DOHH2 (cell line): ENCODE measurements at regions not wholly inside any gene's neighbourhood (a gene's known extent, or its start where the extent isn't known, plus 50 kb on each side); places are given as distances from the start of the nearest gene placed in this dataset.
"Not testable (repeated sequence)": the region's sequence is repeated elsewhere in the genome, so short reads cannot be mapped to it uniquely, and the experiment has no call there.

Experiments used
- H3F3A ChIP-seq: fragments of 200-600 bp; sonication (generic), shearing (Covaris generic); 2 replicates; pipeline ENCODE4 v1.6.0; 2016; ENCODE audit warnings: antibody characterized with exemption, mild to moderate bottlenecking; ENCODE audit not compliant: control insufficient read depth, insufficient read depth
- H3K27ac ChIP-seq: fragments of 200-600 bp; sonication (generic); 2 replicates; pipeline ENCODE4 v1.5.1; 2014; ENCODE audit warnings: low read depth, mild to moderate bottlenecking, low read length, moderate library complexity
- H3K27me3 ChIP-seq: fragments of 200-600 bp; sonication (generic); 2 replicates; pipeline ENCODE4 v1.6.1; 2014; ENCODE audit warnings: mild to moderate bottlenecking, low read length, mixed read lengths; ENCODE audit not compliant: control insufficient read depth
- H3K36me3 ChIP-seq: fragments of 200-600 bp; sonication (generic); 2 replicates; pipeline ENCODE4 v1.6.1; 2014; ENCODE audit warnings: mild to moderate bottlenecking, low read length, moderate library complexity, mixed read lengths; ENCODE audit not compliant: control insufficient read depth
- H3K4me1 ChIP-seq: fragments of 200-600 bp; sonication (generic); 2 replicates; pipeline ENCODE4 v1.6.1; 2014; ENCODE audit warnings: mild to moderate bottlenecking, low read length, mixed read lengths; ENCODE audit not compliant: control insufficient read depth
- H3K4me2 ChIP-seq: fragments of 200-600 bp; sonication (generic); 2 replicates; pipeline ENCODE4 v1.6.0; 2014; ENCODE audit warnings: mild to moderate bottlenecking, low read length, moderate library complexity
- H3K4me3 ChIP-seq: fragments of 200-600 bp; sonication (generic); 2 replicates; pipeline ENCODE4 v1.5.1; 2014; ENCODE audit warnings: mild to moderate bottlenecking, low read length, mixed read lengths
- H3K79me2 ChIP-seq: fragments of 200-600 bp; sonication (generic); 2 replicates; pipeline ENCODE4 v1.6.1; 2014; ENCODE audit warnings: mild to moderate bottlenecking, low read length, mixed read lengths; ENCODE audit not compliant: control insufficient read depth
- H3K9me2 ChIP-seq: fragments of 200-600 bp; sonication (generic); replicated peaks from 2 replicates; pipeline ENCODE4 v1.6.1; 2014; ENCODE audit warnings: mild to moderate bottlenecking, low read length, mixed read lengths; ENCODE audit not compliant: control insufficient read depth
- H3K9me3 ChIP-seq: fragments of 200-600 bp; sonication (generic); 2 replicates; pipeline ENCODE4 v1.6.1; 2014; ENCODE audit warnings: antibody characterized with exemption, low read length, mixed read lengths; ENCODE audit not compliant: control insufficient read depth, insufficient read depth
- H4K20me1 ChIP-seq: fragments of 200-600 bp; sonication (generic); 2 replicates; pipeline ENCODE4 v1.6.0; 2014; ENCODE audit warnings: low read depth, mild to moderate bottlenecking, antibody characterized with exemption, low read length, moderate library complexity; ENCODE audit not compliant: control insufficient read depth, insufficient read depth
- CTCF ChIP-seq: fragments of 200-600 bp; sonication (generic); IDR thresholded peaks from one replicate; pipeline ENCODE4 v1.5.1; 2014; ENCODE audit warnings: antibody characterized with exemption, mild to moderate bottlenecking, low read depth, low read length; ENCODE audit not compliant: poor library complexity, severe bottlenecking
- EZH2phosphoT487 ChIP-seq: fragments of 200-600 bp; sonication (generic); IDR thresholded peaks from 2 replicates; pipeline ENCODE4 v1.6.1; 2017; ENCODE audit warnings: borderline replicate concordance, mild to moderate bottlenecking, antibody characterized with exemption, low read length, moderate library complexity, mixed read lengths

GRCh38 chr16:88128556-88128955 is 177.3 kb downstream of the BANP start:
- H3F3A ChIP-seq = no peaks in the 10 kb centered on the region
- no peak overlapping the region for H3K27ac ChIP-seq
- H3K27me3 ChIP-seq = no peaks in the 10 kb centered on the region
- no peaks in the 10 kb centered on the region for H3K9me3 ChIP-seq
- H3K4me1 ChIP-seq = no peaks in the 10 kb centered on the region
- H3K4me2 ChIP-seq = no peak overlapping the region
- H3K9me2 ChIP-seq = no peaks in the 10 kb centered on the region
- no peak overlapping the region for H3K4me3 ChIP-seq
- TF ChIP-seq EZH2phosphoT487 = no peak
- TF ChIP-seq CTCF = no peak
- H3K79me2 ChIP-seq = no peaks in the 10 kb centered on the region
- no peaks in the 10 kb centered on the region for H3K36me3 ChIP-seq
- no peaks in the 10 kb centered on the region for H4K20me1 ChIP-seq

- H3K36me3 ChIP-seq, H3K4me3 ChIP-seq, H3K4me1 ChIP-seq, H3F3A ChIP-seq, H3K79me2 ChIP-seq, H4K20me1 ChIP-seq, H3K9me2 ChIP-seq, H3K9me3 ChIP-seq, H3K4me2 ChIP-seq, H3K27me3 ChIP-seq, H3K27ac ChIP-seq: not testable (repeated sequence)
Measured at GRCh38 chr16:88129133-88129532, 177.9 kb downstream of the BANP start.

- Histone ChIP-seq H3K4me2 (no peak overlapping the region), H3K9me3 (no peaks in the 10 kb centered on the region), H3K79me2 (no peaks in the 10 kb centered on the region), H3K27ac (no peak overlapping the region), H3F3A (no peaks in the 10 kb centered on the region), H3K9me2 (no peaks in the 10 kb centered on the region), H3K36me3 (no peaks in the 10 kb centered on the region), H3K27me3 (no peaks in the 10 kb centered on the region), H4K20me1 (no peaks in the 10 kb centered on the region), H3K4me1 (no peaks in the 10 kb centered on the region), H3K4me3 (no peak overlapping the region)
- TF ChIP-seq EZH2phosphoT487 (no peak), CTCF (no peak)
Measured at GRCh38 chr16:88130016-88130415, 178.8 kb downstream of the BANP start.

- Histone ChIP-seq H3K4me1 (no peaks in the 10 kb centered on the region), H3K27ac (no peak overlapping the region), H3K79me2 (no peaks in the 10 kb centered on the region), H3K27me3 (no peaks in the 10 kb centered on the region), H3K4me3 (no peak overlapping the region), H3K9me3 (no peaks in the 10 kb centered on the region), H3K4me2 (no peak overlapping the region), H3K9me2 (no peaks in the 10 kb centered on the region), H3F3A (no peaks in the 10 kb centered on the region), H3K36me3 (no peaks in the 10 kb centered on the region), H4K20me1 (no peaks in the 10 kb centered on the region)
- TF ChIP-seq CTCF (no peak), EZH2phosphoT487 (no peak)
Measured at GRCh38 chr16:88130681-88131080, 179.4 kb downstream of the BANP start.
